MCF 10A (cell line): ENCODE measurements at regions not wholly inside any gene's neighbourhood (a gene's known extent, or its start where the extent isn't known, plus 50 kb on each side); places are given as distances from the start of the nearest gene placed in this dataset.

Experiments
- BruUV-seq: library from RNA; stranded (reverse); fragments of 400-500 nt; replicated peaks from 2 replicates; lab custom pipeline; 2021; lab: Mats Ljungman, UMichigan
- CTCF ChIA-PET: fragments of 300-600 bp; sonication (Branson Sonifier 250); formaldehyde crosslinking; extraction: SDS; loops from one replicate; lab custom pipeline; 2021; ENCODE audit warnings: antibody characterized with exemption, inconsistent platforms; lab: Yijun Ruan, JAX
- POLR2A ChIA-PET: fragments of 300-600, 350-650 bp; sonication (Branson Sonifier 250); formaldehyde crosslinking; extraction: SDS; loops from one replicate; lab custom pipeline; 2020; ENCODE audit warnings: antibody characterized with exemption, inconsistent platforms; lab: Yijun Ruan, JAX
- DNase-seq: peaks from one replicate; pipeline ENCODE4 v3.0.0-alpha.2; 2018; ENCODE audit not compliant: unreplicated experiment
- H3K27ac Mint-ChIP-seq: one replicate; pipeline ENCODE4 v1.8.0; 2022; ENCODE audit warnings: mild to moderate bottlenecking, low read depth, mixed read lengths; ENCODE audit not compliant: unreplicated experiment
- H3K27me3 Mint-ChIP-seq: one replicate; pipeline ENCODE4 v1.8.0; 2022; ENCODE audit warnings: mixed read lengths; ENCODE audit not compliant: insufficient read depth, unreplicated experiment
- H3K36me3 Mint-ChIP-seq: one replicate; pipeline ENCODE4 v1.8.0; 2022; ENCODE audit warnings: mild to moderate bottlenecking, moderate library complexity, mixed read lengths; ENCODE audit not compliant: insufficient read depth, unreplicated experiment
- H3K4me1 Mint-ChIP-seq: one replicate; pipeline ENCODE4 v1.8.0; 2022; ENCODE audit warnings: mixed read lengths; ENCODE audit not compliant: insufficient read depth, unreplicated experiment
- H3K4me3 Mint-ChIP-seq: one replicate; pipeline ENCODE4 v1.8.0; 2022; ENCODE audit warnings: mild to moderate bottlenecking, moderate library complexity, mixed read lengths; ENCODE audit not compliant: unreplicated experiment
- H3K9me3 Mint-ChIP-seq: one replicate; pipeline ENCODE4 v1.8.0; 2022; ENCODE audit warnings: mixed read lengths; ENCODE audit not compliant: unreplicated experiment
- CTCF ChIP-seq: fragments of 200-600 bp; IDR thresholded peaks from one replicate; pipeline ENCODE4 v1.8.0; 2022; ENCODE audit warnings: antibody characterized with exemption, mild to moderate bottlenecking; ENCODE audit not compliant: unreplicated experiment
- intact Hi-C: fragments of 100-400 bp; cut with micrococcal nuclease; formaldehyde crosslinking; loops from 2 replicates; pipeline ENCODE4 v1.14.1; 2022

- no peak for TF ChIP-seq CTCF
- intact Hi-C loops, result loop anchor here (1.0 kb wide), 1 partner anchor 129 kb away; no protein-coding TSS in a partner anchor
- no peaks in the 10 kb centered on the region for H3K27me3 Mint-ChIP-seq
- no peak overlapping the region for H3K27ac Mint-ChIP-seq
- no peaks in the 10 kb centered on the region for H3K36me3 Mint-ChIP-seq
- H3K9me3 Mint-ChIP-seq, result no peaks in the 10 kb centered on the region
- H3K4me3 Mint-ChIP-seq, result peak overlapping the region; percentile 36
- ChIA-PET CTCF (no interaction called here), POLR2A (no interaction called here)
- no peaks in the 10 kb centered on the region for H3K4me1 Mint-ChIP-seq
- no peak for DNase-seq
- no TSS peak for BruUV-seq
Observed at GRCh38 chr12:39144613-39145061, 239.2 kb upstream of the CPNE8 start.

GRCh38 chr12:39138268-39138667 is 232.9 kb upstream of the CPNE8 start:
- TF ChIP-seq CTCF, result no peak
- no peaks in the 10 kb centered on the region for H3K4me1 Mint-ChIP-seq
- ChIA-PET POLR2A (no interaction called here), CTCF (interaction anchor here (0.6 to 2.2 kb wide), 3 partner anchors 103 to 232 kb away, joined by 3 to 12 read pairs (median 4); no protein-coding TSS in a partner anchor)
- H3K4me3 Mint-ChIP-seq, result no peak overlapping the region
- DNase-seq, result no peak
- no peaks in the 10 kb centered on the region for H3K36me3 Mint-ChIP-seq
- no peaks in the 10 kb centered on the region for H3K9me3 Mint-ChIP-seq
- intact Hi-C loops, result no loop called here
- BruUV-seq, result no TSS peak
- no peaks in the 10 kb centered on the region for H3K27me3 Mint-ChIP-seq
- H3K27ac Mint-ChIP-seq, result no peak overlapping the region

- Mint-ChIP-seq H3K9me3 (no peaks in the 10 kb centered on the region), H3K4me1 (peaks cover 7% of the 10 kb centered on the region), H3K27me3 (no peaks in the 10 kb centered on the region), H3K36me3 (no peaks in the 10 kb centered on the region), H3K27ac (no peak overlapping the region), H3K4me3 (no peak overlapping the region)
- peak; percentile 88 for DNase-seq
- CTCF ChIA-PET, result interaction anchor here (0.5 to 4.2 kb wide), 4 partner anchors 146 to 859 kb away, joined by 3 to 18 read pairs (median 4); no protein-coding TSS in a partner anchor
- TF ChIP-seq CTCF, result no peak
- POLR2A ChIA-PET, result interaction anchor here (1.1 kb wide), 1 partner anchor 9 kb away, joined by 3 read pairs; no protein-coding TSS in a partner anchor
- intact Hi-C loops, result no loop called here
- BruUV-seq, result no TSS peak
Observed at GRCh38 chr12:39127401-39127800, 222.0 kb upstream of the CPNE8 start.

- Mint-ChIP-seq H3K4me3 (no peak overlapping the region), H3K9me3 (no peaks in the 10 kb centered on the region), H3K36me3 (no peaks in the 10 kb centered on the region), H3K27me3 (no peaks in the 10 kb centered on the region), H3K27ac (no peak overlapping the region), H3K4me1 (peaks cover 7% of the 10 kb centered on the region)
- ChIA-PET POLR2A (interaction anchor here (1.0 kb wide), 1 partner anchor 12 kb away, joined by 3 read pairs; no protein-coding TSS in a partner anchor), CTCF (interaction anchor here (0.6 to 4.2 kb wide), 8 partner anchors 22 to 1453 kb away, joined by 3 to 18 read pairs (median 4); no protein-coding TSS in a partner anchor)
- no TSS peak for BruUV-seq
- intact Hi-C loops, result no loop called here
- no peak for TF ChIP-seq CTCF
- peak; percentile 11 for DNase-seq
Observed at GRCh38 chr12:39125566-39125965, 220.2 kb upstream of the CPNE8 start.
